LNCaP clone FGC (cell line): ENCODE measurements at regions not wholly inside any gene's neighbourhood (a gene's known extent, or its start where the extent isn't known, plus 50 kb on each side); places are given as distances from the start of the nearest gene placed in this dataset.

Source experiments
- DNase-seq: peaks from one replicate; pipeline ENCODE4 v3.0.0-alpha.2; 2011; ENCODE audit warnings: low read depth
- H3K4me3 ChIP-seq: 2 replicates; pipeline ENCODE4 v1.5.1; 2011; ENCODE audit warnings: mild to moderate bottlenecking, low read depth, low read length, control low read depth
- TF ChIP-seq, protein P1 (sequence below): IDR thresholded peaks from 2 replicates; pipeline ENCODE4 v1.5.1; 2012; ENCODE audit warnings: mild to moderate bottlenecking; ENCODE audit not compliant: control insufficient read depth, insufficient read depth; ENCODE audit errors: extremely low read depth

DNA sequence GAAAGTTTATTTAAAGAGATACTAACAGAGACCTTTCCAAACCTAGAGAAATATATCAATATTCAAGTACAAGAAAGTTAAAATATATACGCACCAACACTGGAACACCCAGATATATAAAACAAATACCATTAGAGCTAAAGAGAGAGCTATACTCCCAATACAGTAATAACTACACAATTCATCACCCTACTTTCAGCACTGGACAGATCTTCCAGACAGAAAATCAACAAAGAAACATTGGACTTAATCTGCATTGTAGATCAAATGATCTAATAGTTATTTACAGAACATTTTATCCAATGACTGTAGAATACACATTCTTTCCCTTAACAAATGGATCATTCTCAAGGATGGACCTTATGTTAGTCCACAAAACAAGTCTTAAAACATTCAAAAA, 311.9 kb downstream of the METTL15 start:
- H3K4me3 ChIP-seq = no peak overlapping the region
- no peak for DNase-seq
- TF ChIP-seq, protein P1, sequence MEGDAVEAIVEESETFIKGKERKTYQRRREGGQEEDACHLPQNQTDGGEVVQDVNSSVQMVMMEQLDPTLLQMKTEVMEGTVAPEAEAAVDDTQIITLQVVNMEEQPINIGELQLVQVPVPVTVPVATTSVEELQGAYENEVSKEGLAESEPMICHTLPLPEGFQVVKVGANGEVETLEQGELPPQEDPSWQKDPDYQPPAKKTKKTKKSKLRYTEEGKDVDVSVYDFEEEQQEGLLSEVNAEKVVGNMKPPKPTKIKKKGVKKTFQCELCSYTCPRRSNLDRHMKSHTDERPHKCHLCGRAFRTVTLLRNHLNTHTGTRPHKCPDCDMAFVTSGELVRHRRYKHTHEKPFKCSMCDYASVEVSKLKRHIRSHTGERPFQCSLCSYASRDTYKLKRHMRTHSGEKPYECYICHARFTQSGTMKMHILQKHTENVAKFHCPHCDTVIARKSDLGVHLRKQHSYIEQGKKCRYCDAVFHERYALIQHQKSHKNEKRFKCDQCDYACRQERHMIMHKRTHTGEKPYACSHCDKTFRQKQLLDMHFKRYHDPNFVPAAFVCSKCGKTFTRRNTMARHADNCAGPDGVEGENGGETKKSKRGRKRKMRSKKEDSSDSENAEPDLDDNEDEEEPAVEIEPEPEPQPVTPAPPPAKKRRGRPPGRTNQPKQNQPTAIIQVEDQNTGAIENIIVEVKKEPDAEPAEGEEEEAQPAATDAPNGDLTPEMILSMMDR = no peak

DNA sequence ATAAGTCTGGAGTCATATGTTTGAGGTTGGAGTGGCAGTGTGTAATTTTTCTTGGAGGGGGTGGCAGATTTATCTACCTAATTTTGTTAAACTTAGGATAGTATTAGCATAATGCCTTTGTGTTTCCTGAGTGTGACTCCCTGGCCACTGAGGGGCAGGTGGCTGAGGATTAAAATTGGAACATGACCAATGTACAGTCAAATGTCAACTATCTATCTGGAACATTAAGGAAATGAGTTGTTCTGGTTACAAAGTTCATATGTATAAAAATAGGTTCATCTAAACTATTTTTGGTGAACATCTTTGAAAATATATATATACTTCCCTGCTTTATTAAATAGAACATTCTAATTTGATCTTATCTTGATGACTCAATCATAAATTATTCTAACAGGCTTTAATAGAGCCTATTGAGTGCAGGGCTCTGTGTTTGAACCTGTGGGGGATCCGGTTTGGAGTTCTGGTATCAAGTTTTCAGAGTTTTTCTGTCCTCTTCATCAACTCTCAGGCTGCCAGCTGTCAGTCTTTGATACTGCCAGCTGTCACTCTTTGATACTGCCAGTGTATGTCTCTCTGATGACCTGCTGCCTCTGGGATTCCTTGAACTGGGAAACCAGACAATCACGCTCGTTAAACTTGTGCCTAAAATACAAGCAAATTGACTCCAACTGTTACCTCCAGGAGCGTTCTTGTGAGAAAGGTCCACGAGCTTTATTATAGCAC, 309.6 kb downstream of the METTL15 start:
- no peak for DNase-seq
- no peak overlapping the region for H3K4me3 ChIP-seq
- TF ChIP-seq, protein P1 = no peak

DNA sequence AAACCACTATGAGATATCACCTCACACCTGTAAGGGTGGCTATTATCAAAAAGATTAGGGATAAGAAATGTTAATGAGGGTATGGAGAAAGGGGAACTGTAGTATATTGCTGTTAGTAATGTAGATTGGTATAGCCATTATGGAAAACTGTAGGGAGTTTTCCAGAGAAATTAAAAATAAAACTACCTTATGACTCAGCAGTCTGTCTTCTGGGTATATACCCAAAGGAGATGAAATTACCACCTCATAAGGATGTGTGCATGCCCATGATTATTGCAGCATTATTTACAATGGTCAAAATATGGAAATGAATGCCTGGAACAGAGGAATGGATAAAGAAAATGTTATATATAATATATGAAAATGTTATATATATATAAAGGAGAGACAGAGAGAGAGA, 303.8 kb downstream of the METTL15 start:
- H3K4me3 ChIP-seq = no peak overlapping the region
- no peak for DNase-seq
- TF ChIP-seq, protein P1 = no peak

- DNase-seq = no peak
- TF ChIP-seq, protein P1 = no peak
- no peak overlapping the region for H3K4me3 ChIP-seq
Measured at GRCh38 chr11:28401446-28401845, 293.3 kb downstream of the METTL15 start.

DNA sequence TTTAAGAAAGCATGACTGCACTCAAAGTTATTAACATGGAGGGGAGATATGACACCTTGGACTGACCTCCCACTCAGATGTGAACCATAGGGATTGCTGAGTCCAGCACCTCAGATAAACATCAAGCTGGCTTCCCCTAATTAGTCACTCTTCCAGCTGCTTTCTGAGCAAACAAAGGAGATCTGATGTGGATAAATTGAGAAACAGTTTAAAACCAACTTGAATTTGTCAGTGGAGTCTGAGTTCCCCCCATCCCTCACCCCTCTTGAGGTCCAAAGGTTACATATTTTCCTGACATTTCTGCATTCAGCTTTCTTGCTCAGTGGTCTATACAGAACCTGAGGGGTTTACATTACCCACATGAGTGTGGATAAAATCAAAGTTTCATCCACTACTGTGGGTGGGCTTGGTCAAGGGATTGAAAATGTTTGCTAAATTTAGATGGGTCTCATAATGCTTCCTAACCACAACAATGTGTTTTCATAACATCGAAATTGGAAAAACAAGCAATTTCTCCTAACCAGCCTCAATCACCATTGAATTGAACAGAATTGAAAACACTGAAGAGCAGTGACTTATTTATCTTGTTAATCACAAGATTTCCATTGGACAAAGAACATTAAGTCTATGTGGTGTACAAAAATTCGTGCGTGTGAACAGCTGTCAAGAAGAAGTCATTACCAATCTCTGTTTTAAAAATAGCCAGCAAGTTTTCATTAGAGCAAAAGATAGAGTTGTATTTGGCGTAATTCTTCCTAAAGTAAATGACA, 292.3 kb downstream of the METTL15 start:
- no peak for DNase-seq
- no peak overlapping the region for H3K4me3 ChIP-seq
- TF ChIP-seq, protein P1 = no peak

DNA sequence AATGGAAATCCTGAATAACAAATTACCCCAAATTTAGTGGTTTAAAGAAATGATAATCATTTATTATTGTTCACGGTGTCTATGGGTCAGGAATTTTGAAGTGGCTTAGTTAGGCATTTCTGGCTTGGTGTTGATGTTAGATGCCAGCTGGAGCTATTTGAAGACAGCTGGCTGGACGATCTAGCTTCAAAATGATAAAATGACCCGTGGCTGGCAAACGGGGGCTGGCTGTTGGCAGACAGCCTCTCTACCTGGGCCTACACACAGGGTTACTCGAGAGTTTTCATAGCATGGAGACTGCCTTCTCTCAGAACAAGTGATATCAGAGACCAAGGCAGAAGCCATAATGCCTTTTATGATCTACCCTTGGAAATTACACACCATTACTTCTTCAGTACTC, 285.2 kb downstream of the METTL15 start:
- no peak overlapping the region for H3K4me3 ChIP-seq
- DNase-seq = no peak
- TF ChIP-seq, protein P1 = no peak
